Suppressor macrophage (primary cell): ENCODE measurements at regions not wholly inside any gene's neighbourhood (a gene's known extent, or its start where the extent isn't known, plus 50 kb on each side); places are given as distances from the start of the nearest gene placed in this dataset.
"Not testable (repeated sequence)": the region's sequence is repeated elsewhere in the genome, so short reads cannot be mapped to it uniquely, and the experiment has no call there.

Source experiments
- DNase-seq, 4 experiments: peaks; one replicate each; pipeline ENCODE4 v3.0.0-alpha.2; 2020 to 2022

GRCh38 chr9:129561594-129562281 is 59.2 kb downstream of the C9orf50 start:
- DNase-seq: no peak

GRCh38 chr9:129560881-129561306 is 60.0 kb downstream of the C9orf50 start:
- peak; percentile 38 to 62 (median 54) for DNase-seq

GRCh38 chr9:129559506-129559881 is 61.4 kb downstream of the C9orf50 start:
- DNase-seq: no peak

GRCh38 chr9:129558551-129559505 is 62.1 kb downstream of the C9orf50 start:
- no peak for DNase-seq

GRCh38 chr9:129558063-129558550 is 62.8 kb downstream of the C9orf50 start:
- DNase-seq: no peak

GRCh38 chr9:129557192-129558036 is 63.5 kb downstream of the C9orf50 start:
- DNase-seq: no peak

- no peak for DNase-seq
Observed at GRCh38 chr9:129556491-129557191, 64.3 kb downstream of the C9orf50 start.

- DNase-seq: no peak
Observed at GRCh38 chr9:129555512-129556215, 65.2 kb downstream of the C9orf50 start.

GRCh38 chr9:129554649-129555048 is 66.3 kb downstream of the C9orf50 start:
- DNase-seq: peak in 2 of 4 experiments; percentile 35 to 45

GRCh38 chr9:129553277-129553676 is 67.6 kb downstream of the C9orf50 start:
- no peak for DNase-seq

- no peak for DNase-seq
Observed at GRCh38 chr9:129552064-129552463, 68.8 kb downstream of the C9orf50 start.

- DNase-seq: no peak
Observed at GRCh38 chr9:129551393-129551973, 69.4 kb downstream of the C9orf50 start.

- not testable (repeated sequence) for DNase-seq
Observed at GRCh38 chr9:129550977-129551376, 69.9 kb downstream of the C9orf50 start.

- peak; percentile 35 to 78 (median 52) for DNase-seq
Observed at GRCh38 chr9:129550199-129550839, 70.6 kb downstream of the C9orf50 start.

- no peak for DNase-seq
Observed at GRCh38 chr9:129549684-129550083, 71.2 kb downstream of the C9orf50 start.

- DNase-seq: no peak
Observed at GRCh38 chr9:129549139-129549538, 71.8 kb downstream of the C9orf50 start.

- DNase-seq: no peak
Observed at GRCh38 chr9:129548571-129549135, 72.2 kb downstream of the C9orf50 start.

- no peak for DNase-seq
Observed at GRCh38 chr9:129547869-129548570, 72.9 kb downstream of the C9orf50 start.

GRCh38 chr9:129547063-129547462 is 73.8 kb downstream of the C9orf50 start:
- no peak for DNase-seq
